Endothelial cell of umbilical vein (primary cell): ENCODE measurements at regions not wholly inside any gene's neighbourhood (a gene's known extent, or its start where the extent isn't known, plus 50 kb on each side); places are given as distances from the start of the nearest gene placed in this dataset.

Experiments
- BruUV-seq: library from RNA; stranded (reverse); fragments of 400-500 nt; replicated peaks from 2 replicates; lab custom pipeline; 2021; lab: Mats Ljungman, UMichigan
- CTCF ChIA-PET: fragments of 300-600, 350-600 bp; sonication (Branson Sonifier 250); formaldehyde crosslinking; loops from one replicate; lab custom pipeline; 2021; ENCODE audit warnings: antibody characterized with exemption, inconsistent platforms; lab: Charles Lee
- POLR2A ChIA-PET: fragments of 300-600, 350-600 bp; sonication (Branson Sonifier 250); formaldehyde crosslinking; loops from one replicate; lab custom pipeline; 2021; ENCODE audit warnings: antibody characterized with exemption, inconsistent platforms; lab: Charles Lee
- DNase-seq: peaks from one replicate; pipeline ENCODE4 v3.0.0-alpha.2; 2011; ENCODE audit warnings: low read depth, low spot score
- FAIRE-seq: peaks from 2 replicates; lab custom pipeline; 2011; peaks lifted over from hg19 to GRCh38; lab: Jason Lieb, UNC
- H2AFZ ChIP-seq: 2 replicates; pipeline ENCODE4 v1.6.0; 2012; ENCODE audit warnings: low read depth, low read length, control low read depth, inconsistent platforms
- H3K27ac ChIP-seq: 2 replicates; pipeline ENCODE4 v1.5.1; 2011; ENCODE audit warnings: low read depth, mild to moderate bottlenecking, control low read depth, low read length, moderate library complexity; ENCODE audit not compliant: insufficient read depth
- H3K27me3 ChIP-seq, 2 experiments: 2 replicates each; pipeline versions ENCODE4 v1.6.0 to v1.6.1; 2011; ENCODE audit warnings: low read length in 2 of 2, mixed read lengths in 1 of 2; ENCODE audit not compliant: control insufficient read depth in 2 of 2, insufficient read depth in 2 of 2
- H3K36me3 ChIP-seq, 2 experiments: 2 replicates in 1 of 2; 3 replicates in 1 of 2; pipeline ENCODE4 v1.5.1; 2011; ENCODE audit warnings: low read length in 2 of 2, mild to moderate bottlenecking in 1 of 2, moderate library complexity in 1 of 2; ENCODE audit not compliant: control insufficient read depth in 2 of 2, insufficient read depth in 2 of 2; ENCODE audit errors: extremely low read depth in 1 of 2
- H3K4me1 ChIP-seq: 3 replicates; pipeline ENCODE4 v1.5.1; 2011; ENCODE audit warnings: mild to moderate bottlenecking, low read length; ENCODE audit not compliant: control insufficient read depth, insufficient read depth; ENCODE audit errors: extremely low read depth
- H3K4me2 ChIP-seq: 2 replicates; pipeline ENCODE4 v1.6.1; 2011; ENCODE audit warnings: low read length, control low read depth, mixed read lengths; ENCODE audit not compliant: insufficient read depth
- H3K4me3 ChIP-seq, 3 experiments: fragments of 200-600 bp in 1 of 3; sonication (generic), shearing (Covaris generic) in 1 of 3; replicated peaks in 1 of 3; 2 replicates each; pipeline ENCODE4 v1.5.1; 2011 to 2016; ENCODE audit warnings: control low read depth in 3 of 3, low read length in 3 of 3, mild to moderate bottlenecking in 2 of 3, inconsistent platforms in 1 of 3, low read depth in 1 of 3, moderate library complexity in 1 of 3; ENCODE audit not compliant: insufficient read depth in 1 of 3
- H3K79me2 ChIP-seq: 2 replicates; pipeline ENCODE4 v1.6.0; 2012; ENCODE audit warnings: low read length, inconsistent platforms; ENCODE audit not compliant: control insufficient read depth, insufficient read depth
- H3K9ac ChIP-seq: replicated peaks from 2 replicates; pipeline ENCODE3; 2011; ENCODE audit warnings: low read length, control low read depth; ENCODE audit not compliant: insufficient read depth; ENCODE audit errors: extremely low read depth
- H3K9me1 ChIP-seq: replicated peaks from 3 replicates; pipeline ENCODE4 v1.6.0; 2011; ENCODE audit warnings: mild to moderate bottlenecking, low read length; ENCODE audit not compliant: control insufficient read depth, insufficient read depth; ENCODE audit errors: extremely low read depth
- H3K9me3 ChIP-seq: replicated peaks from 2 replicates; pipeline ENCODE4 v1.5.1; 2012; ENCODE audit warnings: low read length, inconsistent platforms; ENCODE audit not compliant: control insufficient read depth, insufficient read depth
- H4K20me1 ChIP-seq: replicated peaks from 2 replicates; pipeline ENCODE3; 2011; ENCODE audit warnings: mild to moderate bottlenecking, low read length; ENCODE audit not compliant: control insufficient read depth, insufficient read depth; ENCODE audit errors: extremely low read depth
- CTCF ChIP-seq, 2 donors: IDR thresholded peaks; 1 replicate in 1 of 2; 2 replicates in 1 of 2; pipeline ENCODE4 v1.5.1; 2011; ENCODE audit warnings: low read length in 2 of 2, mild to moderate bottlenecking in 2 of 2, moderate library complexity in 2 of 2, control low read depth in 1 of 2, inconsistent platforms in 1 of 2, low read depth in 1 of 2; ENCODE audit not compliant: insufficient read depth in 1 of 2; ENCODE audit errors: extremely low read depth in 1 of 2
- EZH2 ChIP-seq: IDR thresholded peaks from 2 replicates; pipeline ENCODE4 v1.6.1; 2012; ENCODE audit warnings: borderline replicate concordance, low read depth, mild to moderate bottlenecking, moderate library complexity, low read length, inconsistent platforms; ENCODE audit not compliant: severe bottlenecking
- FOS ChIP-seq: IDR thresholded peaks from 2 replicates; pipeline ENCODE4 v1.6.1; 2011; ENCODE audit warnings: mild to moderate bottlenecking, low read length, moderate library complexity, borderline replicate concordance; ENCODE audit not compliant: insufficient read depth
- GATA2 ChIP-seq: IDR thresholded peaks from 2 replicates; pipeline ENCODE4 v1.7.0; 2011; ENCODE audit warnings: low read depth, mild to moderate bottlenecking, moderate library complexity, mixed read lengths, low read length; ENCODE audit not compliant: insufficient read length, insufficient read depth
- JUN ChIP-seq: IDR thresholded peaks from 2 replicates; pipeline ENCODE4 v1.6.1; 2011; ENCODE audit warnings: borderline replicate concordance, low read depth; ENCODE audit not compliant: insufficient read length, insufficient read depth
- MAX ChIP-seq: IDR thresholded peaks from 2 replicates; pipeline ENCODE4 v1.6.1; 2011; ENCODE audit not compliant: insufficient read depth, insufficient read length
- POLR2A ChIP-seq: IDR thresholded peaks from 2 replicates; pipeline ENCODE4 v1.6.1; 2012; ENCODE audit warnings: low read depth, mild to moderate bottlenecking, control low read depth, low read length
- POLR2AphosphoS5 ChIP-seq: IDR thresholded peaks from 2 replicates; pipeline ENCODE4 v1.6.1; 2012; ENCODE audit warnings: low read depth, mild to moderate bottlenecking, control low read depth, low read length, moderate library complexity; ENCODE audit not compliant: insufficient read depth
- dilution Hi-C: fragments of 300-500 bp; cut with MboI; formaldehyde crosslinking; loops from one replicate; pipeline ENCODE4 v1.15.0; 2019; ENCODE audit warnings: low sequenced_read_pairs; ENCODE audit not compliant: extremely low pct_ligation_motif_present
- intact Hi-C: fragments of 100-400 bp; cut with micrococcal nuclease; formaldehyde crosslinking; loops from one replicate; pipeline ENCODE4 v1.10.0; 2022

- FAIRE-seq (no peak), DNase-seq (no peak)
- Histone ChIP-seq H3K79me2 (no peaks in the 10 kb centered on the region), H3K9me1 (no peaks in the 10 kb centered on the region), H3K4me1 (peaks cover 7% of the 10 kb centered on the region), H4K20me1 (no peaks in the 10 kb centered on the region), H3K27me3 (peaks cover 0 to under 1% of the 10 kb centered on the region in 2 experiments), H2AFZ (no peak overlapping the region), H3K4me2 (no peak overlapping the region), H3K36me3 (no peaks in the 10 kb centered on the region), H3K9me3 (no peaks in the 10 kb centered on the region), H3K4me3 (no peak overlapping the region), H3K27ac (peak overlapping the region; percentile 73), H3K9ac (peak overlapping the region; percentile 6)
- intact Hi-C loops (no loop called here), dilution Hi-C loops (no loop called here)
- TF ChIP-seq FOS = no peak
- no peak for TF ChIP-seq EZH2
- no peak for TF ChIP-seq POLR2AphosphoS5
- TF ChIP-seq MAX = no peak
- no peak for TF ChIP-seq CTCF (IDR thresholded peaks at IDR 0.05; ENCODE audit: extremely low read depth in 1 of 2, insufficient read depth in 1 of 2, low read depth in 1 of 2, low read length in 2 of 2)
- TF ChIP-seq GATA2 = no peak
- no peak for TF ChIP-seq JUN
- TF ChIP-seq POLR2A = no peak
- ChIA-PET POLR2A (no interaction called here), CTCF (interaction anchor here (1.3 to 1.5 kb wide), 3 partner anchors 13 to 266 kb away, joined by 3 to 6 read pairs (median 5); no protein-coding TSS in a partner anchor)
- no TSS peak for BruUV-seq
Observed at GRCh38 chr4:13920111-13920875, 292.8 kb upstream of the BOD1L1 start.
